ENCODE measurements at regions not wholly inside any gene's neighbourhood (a gene's known extent, or its start where the extent isn't known, plus 50 kb on each side); places are given as distances from the start of the nearest gene placed in this dataset.

DNA sequence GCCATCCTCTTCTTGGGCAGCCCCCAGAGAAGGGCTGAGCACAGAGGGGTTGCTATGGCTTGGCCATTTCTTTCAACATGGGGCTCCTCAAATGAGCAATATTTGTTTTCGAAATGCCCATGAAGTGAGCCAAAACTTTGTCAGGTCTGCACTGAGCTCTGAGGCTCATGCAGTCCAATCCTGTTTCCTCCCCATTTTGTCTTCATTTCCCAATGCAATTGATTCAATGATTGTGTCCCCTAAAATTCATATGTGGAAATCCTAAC, 60.6 kb upstream of the CD44 start:
- FAIRE-seq (no peak), DNase-seq (ENCODE audit: low read depth) (no peak)
- Mint-ChIP-seq H3K36me3 (ENCODE audit: low read depth, unreplicated experiment) (no peaks in the 10 kb centered on the region), H3K27ac (ENCODE audit: unreplicated experiment) (no peak overlapping the region), H3K4me1 (ENCODE audit: low read depth, unreplicated experiment) (peaks cover 20% of the 10 kb centered on the region), H3K27me3 (ENCODE audit: low read depth, unreplicated experiment) (no peaks in the 10 kb centered on the region), H3K9me3 (ENCODE audit: unreplicated experiment) (peaks cover 5% of the 10 kb centered on the region), H3K4me3 (ENCODE audit: unreplicated experiment) (no peak overlapping the region)
- H3K4me1 ChIP-seq (ENCODE audit: insufficient read depth, low read length): peaks cover 32% of the 10 kb centered on the region
- H3K27ac ChIP-seq (ENCODE audit: low read depth, low read length): peak overlapping the region; percentile 61
- no peak overlapping the region for H3K9ac ChIP-seq (ENCODE audit: low read length)
- H3K4me2 ChIP-seq (ENCODE audit: low read length): peak overlapping the region; percentile 56
- H4K20me1 ChIP-seq (ENCODE audit: insufficient read depth, low read length): no peaks in the 10 kb centered on the region
- no peak overlapping the region for H2AFZ ChIP-seq (ENCODE audit: low read depth, low read length)
- H3K4me3 ChIP-seq (ENCODE audit: insufficient read depth, low read depth, low read length): no peak overlapping the region
- TF ChIP-seq, protein P1, sequence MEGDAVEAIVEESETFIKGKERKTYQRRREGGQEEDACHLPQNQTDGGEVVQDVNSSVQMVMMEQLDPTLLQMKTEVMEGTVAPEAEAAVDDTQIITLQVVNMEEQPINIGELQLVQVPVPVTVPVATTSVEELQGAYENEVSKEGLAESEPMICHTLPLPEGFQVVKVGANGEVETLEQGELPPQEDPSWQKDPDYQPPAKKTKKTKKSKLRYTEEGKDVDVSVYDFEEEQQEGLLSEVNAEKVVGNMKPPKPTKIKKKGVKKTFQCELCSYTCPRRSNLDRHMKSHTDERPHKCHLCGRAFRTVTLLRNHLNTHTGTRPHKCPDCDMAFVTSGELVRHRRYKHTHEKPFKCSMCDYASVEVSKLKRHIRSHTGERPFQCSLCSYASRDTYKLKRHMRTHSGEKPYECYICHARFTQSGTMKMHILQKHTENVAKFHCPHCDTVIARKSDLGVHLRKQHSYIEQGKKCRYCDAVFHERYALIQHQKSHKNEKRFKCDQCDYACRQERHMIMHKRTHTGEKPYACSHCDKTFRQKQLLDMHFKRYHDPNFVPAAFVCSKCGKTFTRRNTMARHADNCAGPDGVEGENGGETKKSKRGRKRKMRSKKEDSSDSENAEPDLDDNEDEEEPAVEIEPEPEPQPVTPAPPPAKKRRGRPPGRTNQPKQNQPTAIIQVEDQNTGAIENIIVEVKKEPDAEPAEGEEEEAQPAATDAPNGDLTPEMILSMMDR (IDR thresholded peaks at IDR 0.05; ENCODE audit: insufficient read depth, low read depth, low read length): no peak
- TF ChIP-seq EZH2 (IDR thresholded peaks at IDR 0.05; ENCODE audit: insufficient read depth, low read length): no peak
- H3K9me3 ChIP-seq (ENCODE audit: insufficient read depth, low read depth, low read length): no peaks in the 10 kb centered on the region
- H3K27me3 ChIP-seq (ENCODE audit: insufficient read depth, low read length): no peaks in the 10 kb centered on the region
- H3K36me3 ChIP-seq (ENCODE audit: insufficient read depth, low read length): no peaks in the 10 kb centered on the region
- H3K79me2 ChIP-seq (ENCODE audit: insufficient read depth, low read length): no peaks in the 10 kb centered on the region

DNA sequence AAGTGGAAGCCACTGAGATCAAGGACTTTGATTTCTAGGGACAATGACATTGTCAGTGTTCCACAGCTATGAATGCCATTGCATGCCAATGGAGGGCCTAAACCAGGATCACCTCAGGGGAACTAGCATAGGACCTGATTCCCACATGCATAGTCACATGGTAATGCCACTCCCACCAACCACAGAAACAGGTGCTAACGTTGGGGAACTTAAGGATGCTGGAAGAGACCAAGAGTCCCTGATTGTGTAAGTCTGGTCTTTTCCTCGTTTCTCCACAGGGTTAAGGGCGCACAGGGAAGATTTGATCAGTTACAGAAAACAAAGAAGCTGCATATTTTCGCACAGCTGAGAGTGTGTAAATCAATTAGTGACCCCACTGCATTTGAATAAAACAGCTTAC, 59.4 kb upstream of the CD44 start:
- no peaks in the 10 kb centered on the region for H3K27me3 Mint-ChIP-seq (ENCODE audit: low read depth, unreplicated experiment)
- Histone ChIP-seq H2AFZ (ENCODE audit: low read depth, low read length) (no peak overlapping the region), H4K20me1 (ENCODE audit: insufficient read depth, low read length) (no peaks in the 10 kb centered on the region), H3K79me2 (ENCODE audit: insufficient read depth, low read length) (no peaks in the 10 kb centered on the region), H3K4me3 (ENCODE audit: insufficient read depth, low read depth, low read length) (no peak overlapping the region), H3K27ac (ENCODE audit: low read depth, low read length) (no peak overlapping the region), H3K4me2 (ENCODE audit: low read length) (no peak overlapping the region), H3K4me1 (ENCODE audit: insufficient read depth, low read length) (peaks cover 35% of the 10 kb centered on the region), H3K27me3 (ENCODE audit: insufficient read depth, low read length) (no peaks in the 10 kb centered on the region), H3K36me3 (ENCODE audit: insufficient read depth, low read length) (no peaks in the 10 kb centered on the region), H3K9ac (ENCODE audit: low read length) (no peak overlapping the region), H3K9me3 (ENCODE audit: insufficient read depth, low read depth, low read length) (no peaks in the 10 kb centered on the region)
- peaks cover 28% of the 10 kb centered on the region for H3K4me1 Mint-ChIP-seq (ENCODE audit: low read depth, unreplicated experiment)
- H3K36me3 Mint-ChIP-seq (ENCODE audit: low read depth, unreplicated experiment): peaks cover 3% of the 10 kb centered on the region
- FAIRE-seq (no peak), DNase-seq (ENCODE audit: low read depth) (no peak)
- H3K9me3 Mint-ChIP-seq (ENCODE audit: unreplicated experiment): peaks cover 3% of the 10 kb centered on the region
- no peak overlapping the region for H3K4me3 Mint-ChIP-seq (ENCODE audit: unreplicated experiment)
- no peak for TF ChIP-seq EZH2 (IDR thresholded peaks at IDR 0.05; ENCODE audit: insufficient read depth, low read length)
- TF ChIP-seq, protein P1 (IDR thresholded peaks at IDR 0.05; ENCODE audit: insufficient read depth, low read depth, low read length): no peak
- no peak overlapping the region for H3K27ac Mint-ChIP-seq (ENCODE audit: unreplicated experiment)

DNA sequence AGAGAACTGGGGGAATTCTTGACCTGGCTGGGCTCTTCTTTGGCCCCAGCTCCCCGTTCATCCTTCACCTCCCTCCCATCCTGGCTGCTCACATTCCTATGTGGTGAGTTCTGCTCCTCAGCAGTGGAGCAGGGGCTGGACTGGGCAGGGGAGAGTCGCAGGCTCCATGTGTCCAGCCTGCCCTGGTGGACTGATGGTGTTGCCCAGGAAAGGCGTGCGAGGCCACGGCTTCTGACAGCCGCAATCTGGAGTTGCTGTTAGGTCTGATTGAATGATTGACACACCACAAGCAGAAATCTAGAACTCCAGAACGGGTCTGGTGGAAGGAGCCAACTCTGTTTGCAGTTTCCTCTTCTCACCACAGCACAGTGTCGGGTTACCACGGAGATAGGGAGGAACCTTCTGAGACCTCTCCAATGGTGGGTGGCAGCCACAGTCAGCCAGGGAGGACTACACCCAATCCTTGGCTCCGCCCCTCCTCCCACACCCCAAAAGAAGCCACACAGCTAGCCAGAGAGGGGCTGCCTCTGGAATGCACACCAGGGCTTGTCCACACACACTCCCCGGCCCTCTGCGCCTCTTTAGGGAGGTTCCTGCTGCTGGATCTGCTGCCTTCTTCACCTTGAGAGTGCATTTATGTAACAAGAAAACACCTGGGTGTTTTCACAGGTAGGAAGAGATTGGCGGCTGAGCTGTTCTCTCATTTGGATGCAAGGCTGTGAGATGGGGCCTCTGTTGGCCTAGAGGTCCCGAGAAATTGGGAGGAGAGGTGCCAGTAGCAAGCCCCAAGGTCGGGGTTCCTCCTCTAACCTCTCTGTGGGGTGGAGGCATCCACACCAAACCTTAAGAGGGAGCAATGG, 56.4 kb upstream of the CD44 start:
- H3K4me3 ChIP-seq (ENCODE audit: insufficient read depth, low read depth, low read length): peak overlapping the region; percentile 11
- Mint-ChIP-seq H3K36me3 (ENCODE audit: low read depth, unreplicated experiment) (peaks cover 3% of the 10 kb centered on the region), H3K4me1 (ENCODE audit: low read depth, unreplicated experiment) (peaks cover 28% of the 10 kb centered on the region), H3K4me3 (ENCODE audit: unreplicated experiment) (peak overlapping the region; percentile 72), H3K27ac (ENCODE audit: unreplicated experiment) (peak overlapping the region; percentile 81), H3K27me3 (ENCODE audit: low read depth, unreplicated experiment) (no peaks in the 10 kb centered on the region), H3K9me3 (ENCODE audit: unreplicated experiment) (peaks cover 3% of the 10 kb centered on the region)
- H3K4me2 ChIP-seq (ENCODE audit: low read length): peak overlapping the region; percentile 77
- no peaks in the 10 kb centered on the region for H3K9me3 ChIP-seq (ENCODE audit: insufficient read depth, low read depth, low read length)
- peak; percentile 67 for FAIRE-seq
- no peaks in the 10 kb centered on the region for H3K36me3 ChIP-seq (ENCODE audit: insufficient read depth, low read length)
- H3K4me1 ChIP-seq (ENCODE audit: insufficient read depth, low read length): peaks cover 34% of the 10 kb centered on the region
- peak overlapping the region; percentile 98 for H3K27ac ChIP-seq (ENCODE audit: low read depth, low read length)
- no peak for TF ChIP-seq EZH2 (IDR thresholded peaks at IDR 0.05; ENCODE audit: insufficient read depth, low read length)
- TF ChIP-seq, protein P1 (IDR thresholded peaks at IDR 0.05; ENCODE audit: insufficient read depth, low read depth, low read length): no peak
- no peaks in the 10 kb centered on the region for H3K27me3 ChIP-seq (ENCODE audit: insufficient read depth, low read length)
- H3K9ac ChIP-seq (ENCODE audit: low read length): peak overlapping the region; percentile 84
- no peaks in the 10 kb centered on the region for H3K79me2 ChIP-seq (ENCODE audit: insufficient read depth, low read length)
- no peaks in the 10 kb centered on the region for H4K20me1 ChIP-seq (ENCODE audit: insufficient read depth, low read length)
- H2AFZ ChIP-seq (ENCODE audit: low read depth, low read length): peak overlapping the region; percentile 61
- DNase-seq (ENCODE audit: low read depth): peak; percentile 88

Measured in astrocyte (in vitro differentiated cells and primary cell).